ENCODE measurements at regions not wholly inside any gene's neighbourhood (a gene's known extent, or its start where the extent isn't known, plus 50 kb on each side); places are given as distances from the start of the nearest gene placed in this dataset.
"Not testable (repeated sequence)": the region's sequence is repeated elsewhere in the genome, so short reads cannot be mapped to it uniquely, and the experiment has no call there.

- no peak overlapping the region for H3K27ac ChIP-seq
- intact Hi-C loops (cut with DNase I) = no loop called here
- H3K9me3 ChIP-seq = no peaks in the 10 kb centered on the region
- WGBS, 3 donors = 50 to 54% (median 54%) methylated on average over 1 of the region's 1 CpG
- DNase-seq = no peak
- TF ChIP-seq POLR2A (IDR thresholded peaks at IDR 0.05) (no peak), CTCF (IDR thresholded peaks at IDR 0.05) (no peak), EP300 (IDR thresholded peaks at IDR 0.05) (no peak)
- H3K4me3 ChIP-seq = no peak overlapping the region
- no peaks in the 10 kb centered on the region for H3K4me1 ChIP-seq (ENCODE audit: insufficient read depth)
- no peaks in the 10 kb centered on the region for H3K27me3 ChIP-seq
- no peaks in the 10 kb centered on the region for H3K36me3 ChIP-seq
Observed at GRCh38 chr3:75894234-75894633, 108.9 kb upstream of the ZNF717 start.

DNA sequence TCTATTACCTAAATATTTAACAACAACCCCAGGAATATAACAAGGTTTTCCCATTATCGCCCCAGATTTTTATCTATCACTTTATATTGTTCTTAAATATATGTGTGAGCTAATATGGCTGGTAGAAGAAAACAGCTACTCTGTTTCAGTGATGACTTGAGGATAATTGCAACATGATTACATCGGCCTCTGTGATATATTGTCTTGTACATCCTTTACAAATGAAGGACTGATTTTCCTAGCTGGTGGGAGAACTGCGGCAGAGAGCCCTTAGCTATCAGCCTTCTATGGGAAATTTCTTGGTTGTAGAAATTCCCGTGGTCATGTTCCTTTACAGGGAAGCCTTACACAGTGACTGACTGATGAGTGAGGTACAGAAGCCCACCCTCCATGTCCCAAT lies 110.9 kb upstream of the ZNF717 start:
- no peaks in the 10 kb centered on the region for H3K36me3 ChIP-seq
- H3K9me3 ChIP-seq = no peaks in the 10 kb centered on the region
- TF ChIP-seq CTCF (IDR thresholded peaks at IDR 0.05) = no peak
- TF ChIP-seq EP300 (IDR thresholded peaks at IDR 0.05) = no peak
- TF ChIP-seq POLR2A (IDR thresholded peaks at IDR 0.05) = no peak
- H3K4me3 ChIP-seq = no peak overlapping the region
- H3K27me3 ChIP-seq = no peaks in the 10 kb centered on the region
- intact Hi-C loops (cut with DNase I) = no loop called here
- H3K4me1 ChIP-seq (ENCODE audit: insufficient read depth) = no peaks in the 10 kb centered on the region
- H3K27ac ChIP-seq = no peak overlapping the region
- 90 to 92% (median 90%) methylated on average over 4 of the region's 4 CpGs for WGBS, 3 donors
- no peak for DNase-seq

DNA sequence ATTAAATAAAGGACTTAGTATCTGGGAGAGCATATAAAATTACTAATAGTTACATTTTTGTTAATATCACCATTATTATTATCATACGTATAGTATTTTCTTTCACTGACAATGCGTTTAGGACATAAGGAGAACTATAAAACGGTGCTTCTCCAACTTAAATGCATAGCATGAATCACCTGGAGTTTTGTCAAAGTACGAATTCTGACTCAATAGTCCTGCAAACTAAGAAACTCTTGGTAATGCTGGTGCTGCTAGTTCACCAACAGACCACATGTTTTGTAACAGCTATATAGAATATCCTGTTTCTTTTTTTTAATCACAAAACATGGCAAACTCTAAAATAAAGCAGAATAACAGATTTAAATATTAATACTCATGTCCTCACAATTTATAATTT lies 116.1 kb upstream of the ZNF717 start:
- intact Hi-C loops (cut with DNase I); DNase-seq: not testable (repeated sequence)

DNA sequence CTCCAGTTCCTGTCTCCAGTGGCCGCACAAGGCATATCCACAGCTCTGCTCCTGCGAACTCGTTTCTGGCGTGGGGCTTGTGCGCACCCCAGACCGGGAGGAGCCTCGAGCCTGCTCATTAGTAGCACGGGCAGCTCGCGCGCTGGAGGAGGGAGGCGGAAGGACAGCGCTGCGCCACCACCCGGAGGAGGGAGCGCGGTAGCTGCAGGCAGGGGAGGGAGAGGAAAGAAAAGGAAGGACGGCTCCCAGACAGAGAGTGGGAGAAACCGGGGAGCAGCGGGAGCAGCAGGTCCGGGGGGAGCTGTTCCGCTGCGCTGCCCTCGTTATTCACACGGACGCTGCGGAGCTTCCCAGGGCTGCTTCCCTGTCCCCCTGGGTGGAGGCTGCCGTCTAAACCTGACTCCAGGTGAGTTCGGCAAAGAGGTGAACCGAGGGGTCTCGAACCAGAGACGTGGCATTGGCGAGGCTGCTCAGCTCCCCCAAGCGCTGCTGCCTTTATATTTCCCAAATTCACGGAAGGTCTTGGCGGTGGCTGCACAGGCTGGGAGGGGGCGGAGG lies 121.3 kb upstream of the ZNF717 start:
- H3K4me3 ChIP-seq = no peak overlapping the region
- H3K9me3 ChIP-seq = no peaks in the 10 kb centered on the region
- H3K27me3 ChIP-seq = no peaks in the 10 kb centered on the region
- H3K36me3 ChIP-seq = no peaks in the 10 kb centered on the region
- 1% methylated on average over 37 of the region's 37 CpGs for WGBS, 3 donors
- TF ChIP-seq EP300 (IDR thresholded peaks at IDR 0.05) = no peak
- TF ChIP-seq POLR2A (IDR thresholded peaks at IDR 0.05) = no peak
- TF ChIP-seq CTCF (IDR thresholded peaks at IDR 0.05) = no peak
- no peak overlapping the region for H3K27ac ChIP-seq
- DNase-seq = no peak
- H3K4me1 ChIP-seq (ENCODE audit: insufficient read depth) = peaks cover 1% of the 10 kb centered on the region
- intact Hi-C loops (cut with DNase I) = no loop called here

More for the DNA sequence above, 116.1 kb upstream of the ZNF717 start:
- not testable (repeated sequence) for H3K36me3 ChIP-seq; H3K27ac ChIP-seq; H3K27me3 ChIP-seq; H3K4me1 ChIP-seq (ENCODE audit: insufficient read depth); H3K4me3 ChIP-seq; H3K9me3 ChIP-seq
- 41 to 62% (median 49%) methylated on average over 4 of the region's 4 CpGs for WGBS, 3 donors

DNA sequence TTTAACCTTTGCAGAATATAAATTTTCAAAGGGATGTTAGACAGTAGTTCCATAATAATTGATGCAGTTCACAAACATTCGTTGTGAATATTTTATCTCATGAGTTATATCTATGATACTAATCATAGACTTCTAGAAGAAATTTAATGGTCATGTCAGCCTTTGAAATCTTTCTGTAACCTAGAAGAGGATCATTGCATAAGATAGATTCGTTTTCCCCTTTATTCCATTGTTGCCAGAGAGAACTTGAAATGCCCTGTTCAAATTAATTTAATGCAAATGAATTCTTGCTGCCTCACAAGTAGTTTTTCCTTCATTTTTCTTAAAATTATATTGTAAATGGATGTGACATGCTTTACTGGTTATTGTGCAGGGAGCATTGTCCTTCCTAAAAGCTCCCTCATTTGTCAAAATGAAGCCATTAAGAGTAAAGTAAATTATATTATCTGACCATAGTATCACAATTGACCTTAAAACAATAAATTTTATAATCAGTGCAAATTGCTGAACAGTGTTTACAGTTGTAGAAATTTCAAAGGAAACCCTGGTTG lies 128.5 kb upstream of the ZNF717 start:
- no peak for DNase-seq
- intact Hi-C loops (cut with DNase I) = no loop called here

DNA sequence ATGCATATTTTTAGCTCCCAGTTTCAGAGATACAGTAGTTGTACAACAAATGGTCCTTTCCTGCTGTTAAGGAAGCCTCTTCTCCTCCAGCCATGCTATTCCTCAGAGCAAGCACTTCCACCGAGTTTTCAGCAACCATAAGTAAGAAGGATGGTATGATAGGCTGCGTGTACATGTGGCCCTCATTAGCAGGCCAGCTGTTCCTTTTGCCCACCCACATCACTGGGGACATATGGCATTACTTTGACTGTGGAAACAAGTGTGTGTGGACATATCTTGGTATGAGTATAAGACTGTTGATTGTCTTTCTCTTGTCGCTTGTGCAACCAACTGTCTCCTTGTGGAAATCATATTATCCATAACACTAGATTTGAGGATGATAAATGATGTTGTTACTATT lies 129.4 kb upstream of the ZNF717 start:
- H3K9me3 ChIP-seq; intact Hi-C loops (cut with DNase I); H3K27me3 ChIP-seq; H3K4me1 ChIP-seq (ENCODE audit: insufficient read depth); H3K36me3 ChIP-seq; DNase-seq; H3K4me3 ChIP-seq; H3K27ac ChIP-seq: not testable (repeated sequence)
- WGBS, 3 donors = 78 to 87% (median 84%) methylated on average over 3 of the region's 3 CpGs

More for the DNA sequence above, 128.5 kb upstream of the ZNF717 start:
- H3K27me3 ChIP-seq = no peaks in the 10 kb centered on the region
- no peaks in the 10 kb centered on the region for H3K4me1 ChIP-seq (ENCODE audit: insufficient read depth)
- no peak overlapping the region for H3K4me3 ChIP-seq
- no peak for TF ChIP-seq CTCF (IDR thresholded peaks at IDR 0.05)
- TF ChIP-seq EP300 (IDR thresholded peaks at IDR 0.05) = no peak
- no peaks in the 10 kb centered on the region for H3K36me3 ChIP-seq
- H3K27ac ChIP-seq = no peak overlapping the region
- WGBS, 3 donors = 29 to 53% (median 33%) methylated on average over 2 of the region's 2 CpGs
- no peaks in the 10 kb centered on the region for H3K9me3 ChIP-seq

Data from ovary (tissue), 7 donors.